RWPE1 (cell line): ENCODE measurements at regions not wholly inside any gene's neighbourhood (a gene's known extent, or its start where the extent isn't known, plus 50 kb on each side); places are given as distances from the start of the nearest gene placed in this dataset.

ENCODE experiments used
- CTCF ChIA-PET: fragments of 350-600 bp; sonication (Branson Sonifier 250); formaldehyde crosslinking; extraction: SDS; loops from one replicate; lab custom pipeline; 2021; lab: Yijun Ruan, JAX
- POLR2A ChIA-PET: fragments of 400-600 bp; formaldehyde crosslinking; extraction: SDS; loops from one replicate; lab custom pipeline; 2020; ENCODE audit warnings: antibody characterized with exemption; ENCODE audit not compliant: low non-redundant PET; lab: Yijun Ruan, JAX
- DNase-seq: peaks from one replicate; pipeline ENCODE4 v3.0.0; 2012; ENCODE audit warnings: low spot score
- H3K27ac ChIP-seq: fragments of 450-650 bp; 2 replicates; pipeline ENCODE4 v1.5.1; 2017
- CTCF ChIP-seq: fragments of 450-650 bp; conservative IDR thresholded peaks from 2 replicates; pipeline ENCODE4 v1.5.1; 2017; ENCODE audit warnings: low read depth, mild to moderate bottlenecking

DNA sequence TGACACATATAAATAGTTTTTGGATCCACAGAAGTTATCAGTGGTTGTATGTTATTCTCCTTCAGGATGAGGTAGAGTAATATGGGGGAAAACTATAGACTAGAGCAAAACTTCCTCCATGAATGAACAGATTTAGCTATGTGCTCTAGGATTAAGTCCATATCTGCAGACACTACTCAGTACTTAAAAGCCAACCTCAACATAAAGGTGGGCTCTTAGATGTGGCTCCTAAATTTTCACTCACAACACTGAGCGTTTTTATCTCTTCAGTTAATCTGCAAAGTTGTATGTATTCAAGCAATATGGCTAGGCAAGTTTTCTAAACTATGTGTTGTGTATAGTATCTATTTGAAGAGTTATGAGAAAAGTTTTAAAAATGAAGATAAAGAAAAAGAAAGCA, 147.0 kb upstream of the SLITRK3 start:
- POLR2A ChIA-PET: no interaction called here
- no peak for DNase-seq
- no peak overlapping the region for H3K27ac ChIP-seq
- CTCF ChIA-PET: no interaction called here
- TF ChIP-seq CTCF: no peak

- peak; percentile 42 for TF ChIP-seq CTCF
- POLR2A ChIA-PET: no interaction called here
- DNase-seq: peak; percentile 6
- CTCF ChIA-PET: interaction anchor here (0.5 to 1.1 kb wide), 3 partner anchors 29 to 511 kb away, joined by 3 read pairs; no protein-coding TSS in a partner anchor
- H3K27ac ChIP-seq: no peak overlapping the region
These were observed 143.6 kb upstream of the SLITRK3 start for GRCh38 chr3:165339753-165340152.

DNA sequence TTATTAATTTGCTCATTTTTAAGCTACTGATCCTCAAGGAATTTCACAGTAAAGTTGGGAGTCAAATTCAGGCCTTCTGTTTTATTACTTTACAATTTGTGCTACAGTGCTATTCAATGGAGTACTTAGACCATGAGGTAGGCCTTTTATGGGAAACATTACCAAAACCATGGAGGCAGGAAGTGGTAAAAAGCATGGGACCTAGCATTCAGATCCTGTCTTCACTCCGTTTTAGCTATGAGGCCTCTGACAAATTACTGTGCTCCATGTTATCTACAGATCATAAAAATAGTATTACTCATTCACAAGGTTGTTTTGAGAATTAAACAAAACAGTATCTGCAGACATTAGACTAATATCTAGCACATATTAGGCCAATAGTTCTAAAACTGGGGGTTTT, 140.6 kb upstream of the SLITRK3 start:
- no peak for TF ChIP-seq CTCF
- ChIA-PET POLR2A (no interaction called here), CTCF (no interaction called here)
- no peak overlapping the region for H3K27ac ChIP-seq
- DNase-seq: no peak
